Heart left ventricle (tissue), 16 donors: ENCODE measurements at regions not wholly inside any gene's neighbourhood (a gene's known extent, or its start where the extent isn't known, plus 50 kb on each side); places are given as distances from the start of the nearest gene placed in this dataset.

Experiments
- ATAC-seq, 4 donors: fragments of 200-7000 bp; cut with Tn5 transposase; one replicate each; pipeline ENCODE4 v1.9.1; 2020 to 2022; ENCODE audit warnings: moderate library complexity in 4 of 4, mild to moderate bottlenecking in 3 of 4, moderate number of reproducible peaks in 1 of 4
- DNase-seq, 5 donors: peaks; one replicate each; pipeline ENCODE4 v3.0.0-alpha.2; 2020
- H3K27ac ChIP-seq, 12 donors: fragments of 200-600 bp; sonication (generic) in 4 of 12; one replicate each; pipeline versions ENCODE4 v1.5.0 to v1.8.0; 2016 to 2022; ENCODE audit warnings: mild to moderate bottlenecking in 2 of 12
- H3K27me3 ChIP-seq, 9 donors: fragments of 200-600 bp; sonication (generic) in 2 of 9; one replicate each; pipeline versions ENCODE4 v1.5.1 to v1.8.0; 2016 to 2022; ENCODE audit warnings: mild to moderate bottlenecking in 3 of 9
- H3K36me3 ChIP-seq, 9 donors: fragments of 200-600 bp; sonication (generic) in 2 of 9; one replicate each; pipeline versions ENCODE4 v1.5.0 to v1.8.0; 2018 to 2022; ENCODE audit warnings: mild to moderate bottlenecking in 2 of 9
- H3K4me1 ChIP-seq, 12 donors: fragments of 200-600 bp; sonication (generic) in 4 of 12; one replicate each; pipeline versions ENCODE4 v1.5.0 to v1.8.0; 2016 to 2022; ENCODE audit warnings: mild to moderate bottlenecking in 3 of 12
- H3K4me3 ChIP-seq, 12 donors: fragments of 200-600 bp; sonication (generic) in 4 of 12; one replicate each; pipeline versions ENCODE4 v1.5.0 to v1.8.0; 2017 to 2022; ENCODE audit warnings: mild to moderate bottlenecking in 9 of 12, moderate library complexity in 4 of 12
- H3K9me3 ChIP-seq, 12 donors: fragments of 200-600 bp; sonication (generic) in 4 of 12; one replicate each; pipeline versions ENCODE4 v1.5.0 to v1.8.0; 2016 to 2022; ENCODE audit warnings: mild to moderate bottlenecking in 1 of 12
- POLR2A ChIP-seq, 2 donors: fragments of 450-650 bp; IDR thresholded peaks; one replicate each; pipeline ENCODE4 v1.6.1; 2017; ENCODE audit warnings: antibody characterized with exemption in 2 of 2, mild to moderate bottlenecking in 2 of 2, moderate library complexity in 2 of 2
- WGBS, 4 donors: extraction: QIAGEN DNeasy Blood & Tissue Kit in 2 of 4; methylation state at CpG; one replicate each; pipeline versions ENCODE4 v1.1.5 to v1.1.7; 2013 to 2018; 5-methylcytosine and 5-hydroxymethylcytosine counted together
- intact Hi-C, 10 donors: fragments of 100-400 bp; cut with DNase I; formaldehyde crosslinking; loops; one replicate each; pipeline versions ENCODE4 v1.11.1 to v1.14.2; 2022
- TF ChIP-seq, protein P1 (sequence below), 12 donors: fragments of 200-600 bp; sonication (generic) in 4 of 12; IDR thresholded peaks; one replicate each; pipeline versions ENCODE4 v1.5.0 to v1.8.0; 2018 to 2022; ENCODE audit warnings: antibody characterized with exemption in 12 of 12, mild to moderate bottlenecking in 5 of 12
- donor health status: ischemic (EF 13 %, LVEDD 7.1; RV severe dilation, severe dysfunction).
- donor health status: healthy with polysubstance abuse.
- donor health status: DM: no; HTN: yes; CAD: no.
- donor health status: DM: no; HTN: no; CAD: no.
- donor health status: ischemic (EF 25% LVEDD 6.9; RV normal size, moderate dysfunction).
- donor health status: ischemic (EF 25% LVEDD 5.7; RV mildly dilated, moderate dysfunction).
- donor health status: healthy.
- donor health status: DM: yes; HTN: yes; CAD: no.
- donor health status: ischemic (EF 35%, LVEDD 5.7; RV mildly dilated, moderate dysfunction).
- donor health status: nonischemic (EF 11% LVEDD 7.7; RV severe dilation, severe dysfunction).
- donor health status: DM: yes; HTN: yes; CAD: no.
- donor health status: PGD.
- donor health status: ischemic (EF 29% LVEDD 5.4; RV normal size, mild dysfunction).
- donor health status: nonischemic (EF 23%, LVEDD 6.1; RV moderate dilation, normal function).

DNA sequence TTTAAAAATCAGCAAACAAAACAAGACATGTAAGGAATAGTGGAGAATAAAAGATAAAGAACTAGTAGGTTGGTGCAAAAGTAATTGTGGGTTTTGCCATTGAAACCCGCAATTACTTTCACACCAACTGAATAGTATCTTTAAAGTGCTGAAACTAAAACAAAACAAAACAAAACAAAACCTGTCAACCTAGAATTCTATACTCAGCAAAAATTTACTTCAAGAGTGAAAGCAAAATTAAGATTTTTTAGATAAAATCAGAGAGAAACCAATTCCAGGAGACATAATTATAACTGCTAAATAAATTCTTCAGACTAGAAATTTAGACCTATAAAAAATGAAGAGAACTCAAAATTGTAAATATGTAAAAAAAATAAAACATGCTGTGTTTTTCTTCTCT, 114.0 kb upstream of the TSPAN2 start:
- H3K27me3 ChIP-seq: no peaks in the 10 kb centered on the region
- TF ChIP-seq POLR2A (IDR thresholded peaks at IDR 0.05): no peak
- TF ChIP-seq, protein P1, sequence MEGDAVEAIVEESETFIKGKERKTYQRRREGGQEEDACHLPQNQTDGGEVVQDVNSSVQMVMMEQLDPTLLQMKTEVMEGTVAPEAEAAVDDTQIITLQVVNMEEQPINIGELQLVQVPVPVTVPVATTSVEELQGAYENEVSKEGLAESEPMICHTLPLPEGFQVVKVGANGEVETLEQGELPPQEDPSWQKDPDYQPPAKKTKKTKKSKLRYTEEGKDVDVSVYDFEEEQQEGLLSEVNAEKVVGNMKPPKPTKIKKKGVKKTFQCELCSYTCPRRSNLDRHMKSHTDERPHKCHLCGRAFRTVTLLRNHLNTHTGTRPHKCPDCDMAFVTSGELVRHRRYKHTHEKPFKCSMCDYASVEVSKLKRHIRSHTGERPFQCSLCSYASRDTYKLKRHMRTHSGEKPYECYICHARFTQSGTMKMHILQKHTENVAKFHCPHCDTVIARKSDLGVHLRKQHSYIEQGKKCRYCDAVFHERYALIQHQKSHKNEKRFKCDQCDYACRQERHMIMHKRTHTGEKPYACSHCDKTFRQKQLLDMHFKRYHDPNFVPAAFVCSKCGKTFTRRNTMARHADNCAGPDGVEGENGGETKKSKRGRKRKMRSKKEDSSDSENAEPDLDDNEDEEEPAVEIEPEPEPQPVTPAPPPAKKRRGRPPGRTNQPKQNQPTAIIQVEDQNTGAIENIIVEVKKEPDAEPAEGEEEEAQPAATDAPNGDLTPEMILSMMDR (IDR thresholded peaks at IDR 0.05): no peak
- ATAC-seq: no peak
- H3K9me3 ChIP-seq: peaks cover 0 to 24% (median 0%) of the 10 kb centered on the region in 12 donors
- H3K36me3 ChIP-seq: no peaks in the 10 kb centered on the region
- WGBS, 4 donors: 90 to 98% (median 97%) methylated on average over 1 of the region's 1 CpG
- no peak for DNase-seq
- no peak overlapping the region for H3K4me3 ChIP-seq
- H3K4me1 ChIP-seq: peaks cover 0 to 25% (median 7%) of the 10 kb centered on the region in 12 donors
- peak overlapping the region in 3 of 12 donors; percentile 34 to 63 (median 63) for H3K27ac ChIP-seq
- intact Hi-C loops: no loop called here

DNA sequence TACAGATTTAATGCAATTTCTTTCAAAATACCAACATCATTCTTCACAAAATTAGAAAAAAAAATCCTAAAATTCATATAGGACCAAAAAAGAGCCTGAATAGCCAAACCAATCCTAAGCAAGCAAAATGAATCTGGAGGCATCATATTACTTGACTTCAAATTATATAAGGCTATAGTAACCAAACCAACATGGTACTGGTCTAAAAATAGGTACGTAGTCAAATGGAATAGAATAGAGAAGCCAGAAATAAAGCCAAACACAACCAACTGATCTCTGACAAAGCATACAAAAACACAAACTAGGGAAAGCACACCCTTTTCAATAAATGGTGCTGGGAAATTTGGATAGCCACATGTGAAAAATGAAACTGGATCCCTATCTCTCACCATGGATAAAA, 112.3 kb upstream of the TSPAN2 start:
- Histone ChIP-seq H3K4me3 (no peak overlapping the region), H3K4me1 (peaks cover 0 to 25% (median 8%) of the 10 kb centered on the region in 12 donors), H3K36me3 (no peaks in the 10 kb centered on the region), H3K27me3 (no peaks in the 10 kb centered on the region), H3K27ac (no peak overlapping the region), H3K9me3 (peaks cover 0 to 24% (median 0%) of the 10 kb centered on the region in 12 donors)
- DNase-seq (no peak), ATAC-seq (no peak)
- intact Hi-C loops: no loop called here
- 43 to 96% (median 71%) methylated on average over 1 of the region's 1 CpG for WGBS, 4 donors
- TF ChIP-seq, protein P1 (IDR thresholded peaks at IDR 0.05): no peak
- TF ChIP-seq POLR2A (IDR thresholded peaks at IDR 0.05): no peak

DNA sequence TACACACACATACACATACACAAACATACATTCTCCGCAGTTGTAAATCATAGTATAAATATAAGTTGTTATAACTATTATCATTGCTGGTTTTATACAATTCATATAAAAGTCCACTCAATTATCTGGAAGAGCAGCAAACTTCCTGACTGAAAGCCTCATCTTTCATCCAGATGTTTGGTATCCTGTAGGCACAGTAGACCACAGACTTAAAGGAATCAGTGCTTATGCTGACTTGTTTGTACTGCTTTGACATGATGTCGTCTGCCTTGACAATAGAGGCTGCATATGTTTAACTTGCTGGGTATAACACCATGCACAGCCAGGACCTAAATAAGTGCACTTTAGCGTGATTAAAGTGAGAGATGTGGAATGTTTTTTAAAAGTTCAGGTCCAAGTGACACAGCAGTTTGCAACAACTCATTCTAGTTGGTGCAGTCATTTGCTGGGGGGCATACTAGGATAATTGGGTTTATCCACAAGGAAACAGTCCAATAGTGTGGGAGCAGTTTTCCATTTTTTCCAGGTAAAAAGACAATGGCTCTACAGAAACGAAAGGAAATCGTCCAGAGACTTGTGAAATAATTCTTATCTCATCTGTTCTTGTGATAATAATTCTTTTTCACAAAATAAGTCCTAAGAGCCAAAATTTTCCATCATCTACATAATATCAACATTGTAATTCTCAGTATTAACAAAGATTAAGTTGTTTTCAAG, 110.3 kb upstream of the TSPAN2 start:
- H3K4me1 ChIP-seq: peaks cover 0 to 30% (median 9%) of the 10 kb centered on the region in 12 donors
- no peak for ATAC-seq
- 52 to 67% (median 55%) methylated on average over 5 of the region's 5 CpGs for WGBS, 4 donors
- H3K9me3 ChIP-seq: peaks cover 0 to 23% (median 0%) of the 10 kb centered on the region in 12 donors
- TF ChIP-seq, protein P1 (IDR thresholded peaks at IDR 0.05): no peak
- no peak for TF ChIP-seq POLR2A (IDR thresholded peaks at IDR 0.05)
- peak overlapping the region in 3 of 12 donors; percentile 2 to 50 (median 19) for H3K27ac ChIP-seq
- intact Hi-C loops: loop anchor here in 2 of 10 donors (5.0 kb wide), 1 partner anchor 53 kb away; no protein-coding TSS in a partner anchor
- no peak overlapping the region for H3K4me3 ChIP-seq
- H3K36me3 ChIP-seq: no peaks in the 10 kb centered on the region
- no peak for DNase-seq
- no peaks in the 10 kb centered on the region for H3K27me3 ChIP-seq

DNA sequence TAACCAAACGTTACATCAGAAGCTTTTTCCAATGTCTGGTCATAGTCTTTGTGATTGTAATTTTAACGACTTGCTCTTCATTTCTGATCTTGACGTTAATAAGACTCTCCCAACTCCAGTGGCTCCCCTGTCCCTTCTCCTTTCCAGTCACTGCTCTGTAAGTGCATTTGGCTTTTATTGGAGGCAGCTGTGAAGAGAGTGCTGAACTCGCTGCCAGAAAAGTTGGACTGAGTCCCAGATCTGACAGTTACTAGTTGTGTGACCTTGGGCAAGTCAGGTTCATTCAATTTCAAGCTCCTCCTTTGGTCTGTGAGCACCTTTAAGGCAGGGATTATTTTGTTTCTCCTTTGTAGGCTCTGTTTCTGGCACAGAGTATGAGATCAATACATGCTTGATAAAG, 109.6 kb upstream of the TSPAN2 start:
- H3K27ac ChIP-seq: peak overlapping the region in 6 of 12 donors; percentile 2 to 50 (median 17)
- peaks cover 0 to 17% (median 0%) of the 10 kb centered on the region in 12 donors for H3K9me3 ChIP-seq
- H3K4me1 ChIP-seq: peaks cover 0 to 32% (median 9%) of the 10 kb centered on the region in 12 donors
- no peaks in the 10 kb centered on the region for H3K36me3 ChIP-seq
- no peak for TF ChIP-seq POLR2A (IDR thresholded peaks at IDR 0.05)
- TF ChIP-seq, protein P1 (IDR thresholded peaks at IDR 0.05): no peak
- H3K4me3 ChIP-seq: no peak overlapping the region
- peak; percentile 70 to 96 (median 94) for ATAC-seq
- WGBS, 4 donors: 18 to 26% (median 23%) methylated on average over 4 of the region's 4 CpGs
- DNase-seq: peak in 4 of 5 donors; percentile 57 to 66 (median 62)
- intact Hi-C loops: loop anchor here in 2 of 10 donors (5.0 kb wide), 1 partner anchor 53 kb away; no protein-coding TSS in a partner anchor
- H3K27me3 ChIP-seq: no peaks in the 10 kb centered on the region
